Hepatocyte (in vitro differentiated cells): ENCODE measurements at regions not wholly inside any gene's neighbourhood (a gene's known extent, or its start where the extent isn't known, plus 50 kb on each side); places are given as distances from the start of the nearest gene placed in this dataset.

Experiments
- DNase-seq: peaks from one replicate; pipeline ENCODE4 v3.0.0-alpha.2; 2016; ENCODE audit warnings: low spot score
- H2AFZ ChIP-seq: fragments of 200-600 bp; sonication (generic); 2 replicates; pipeline ENCODE4 v1.6.0; 2016; ENCODE audit warnings: antibody characterized with exemption, mild to moderate bottlenecking
- H3K27ac ChIP-seq: fragments of 200-600 bp; sonication (generic); 2 replicates; pipeline ENCODE4 v1.5.1; 2016; ENCODE audit warnings: mild to moderate bottlenecking
- H3K27me3 ChIP-seq: fragments of 200-600 bp; sonication (generic); 2 replicates; pipeline ENCODE4 v1.6.1; 2016
- H3K36me3 ChIP-seq: fragments of 200-600 bp; sonication (generic); replicated peaks from 2 replicates; pipeline ENCODE4 v1.5.1; 2016; ENCODE audit warnings: low read depth; ENCODE audit not compliant: insufficient read depth
- H3K4me1 ChIP-seq: fragments of 200-600 bp; sonication (generic); 2 replicates; pipeline ENCODE4 v1.5.1; 2016; ENCODE audit warnings: mild to moderate bottlenecking, moderate library complexity; ENCODE audit not compliant: insufficient read depth
- H3K4me2 ChIP-seq: fragments of 200-600 bp; sonication (generic); 2 replicates; pipeline ENCODE4 v1.6.0; 2016
- H3K4me3 ChIP-seq: fragments of 200-600 bp; sonication (generic); 2 replicates; pipeline ENCODE4 v1.5.1; 2016; ENCODE audit warnings: mild to moderate bottlenecking
- H3K79me2 ChIP-seq: fragments of 200-600 bp; sonication (generic); 2 replicates; pipeline ENCODE4 v1.6.0; 2017; ENCODE audit warnings: mild to moderate bottlenecking
- H3K9me2 ChIP-seq: fragments of 200-600 bp; sonication (generic); replicated peaks from 2 replicates; pipeline ENCODE4 v1.6.0; 2017; ENCODE audit warnings: mild to moderate bottlenecking; ENCODE audit not compliant: insufficient read depth
- H3K9me3 ChIP-seq: fragments of 200-600 bp; sonication (generic); 2 replicates; pipeline ENCODE4 v1.5.1; 2016; ENCODE audit warnings: low read depth, mild to moderate bottlenecking
- H4K20me1 ChIP-seq: fragments of 200-600 bp; sonication (generic); 2 replicates; pipeline ENCODE4 v1.6.0; 2016; ENCODE audit warnings: mild to moderate bottlenecking; ENCODE audit not compliant: insufficient read depth, poor library complexity, severe bottlenecking
- EZH2 ChIP-seq: fragments of 200-600 bp; sonication (generic); IDR thresholded peaks from 2 replicates; pipeline ENCODE4 v1.6.1; 2016; ENCODE audit warnings: antibody characterized with exemption, mild to moderate bottlenecking, borderline replicate concordance
- EZH2phosphoT487 ChIP-seq: fragments of 200-600 bp; sonication (generic); IDR thresholded peaks from one replicate; pipeline ENCODE4 v1.6.1; 2018; ENCODE audit warnings: antibody characterized with exemption, mild to moderate bottlenecking, low read depth, moderate library complexity; ENCODE audit not compliant: unreplicated experiment, severe bottlenecking
- WGBS: methylation state at CpG from one replicate; pipeline ENCODE4 v1.1.6; 2016; ENCODE audit warnings: low lambda C conversion rate; ENCODE audit errors: missing lambda C conversion rate; 5-methylcytosine and 5-hydroxymethylcytosine counted together
- TF ChIP-seq, protein P1 (sequence below): fragments of 200-600 bp; sonication (generic); IDR thresholded peaks from 2 replicates; pipeline ENCODE4 v1.5.1; 2016; ENCODE audit warnings: antibody characterized with exemption, mild to moderate bottlenecking; ENCODE audit not compliant: poor library complexity

DNA sequence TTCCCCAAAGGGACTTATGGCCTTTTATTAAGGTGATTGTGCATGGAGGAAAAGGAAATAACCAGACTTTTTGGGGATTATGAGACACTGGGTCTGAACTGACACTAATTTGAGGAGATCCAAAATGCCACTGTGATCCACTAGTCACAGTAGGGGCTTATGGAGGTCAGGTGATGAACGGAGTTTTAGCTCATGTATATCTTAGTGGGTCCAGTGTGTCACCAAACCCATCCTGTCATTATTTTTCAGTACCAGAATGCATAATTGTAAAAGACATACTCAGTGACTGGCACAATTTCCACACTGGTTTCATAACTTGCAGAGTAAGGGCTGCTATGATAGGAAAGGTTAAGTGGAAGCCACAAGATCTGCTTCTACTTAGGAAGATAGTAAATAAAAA is 131.3 kb downstream of the RTL3 start:
- H3K27ac ChIP-seq: no peak overlapping the region
- no peak overlapping the region for H2AFZ ChIP-seq
- no peak for TF ChIP-seq EZH2
- TF ChIP-seq, protein P1, sequence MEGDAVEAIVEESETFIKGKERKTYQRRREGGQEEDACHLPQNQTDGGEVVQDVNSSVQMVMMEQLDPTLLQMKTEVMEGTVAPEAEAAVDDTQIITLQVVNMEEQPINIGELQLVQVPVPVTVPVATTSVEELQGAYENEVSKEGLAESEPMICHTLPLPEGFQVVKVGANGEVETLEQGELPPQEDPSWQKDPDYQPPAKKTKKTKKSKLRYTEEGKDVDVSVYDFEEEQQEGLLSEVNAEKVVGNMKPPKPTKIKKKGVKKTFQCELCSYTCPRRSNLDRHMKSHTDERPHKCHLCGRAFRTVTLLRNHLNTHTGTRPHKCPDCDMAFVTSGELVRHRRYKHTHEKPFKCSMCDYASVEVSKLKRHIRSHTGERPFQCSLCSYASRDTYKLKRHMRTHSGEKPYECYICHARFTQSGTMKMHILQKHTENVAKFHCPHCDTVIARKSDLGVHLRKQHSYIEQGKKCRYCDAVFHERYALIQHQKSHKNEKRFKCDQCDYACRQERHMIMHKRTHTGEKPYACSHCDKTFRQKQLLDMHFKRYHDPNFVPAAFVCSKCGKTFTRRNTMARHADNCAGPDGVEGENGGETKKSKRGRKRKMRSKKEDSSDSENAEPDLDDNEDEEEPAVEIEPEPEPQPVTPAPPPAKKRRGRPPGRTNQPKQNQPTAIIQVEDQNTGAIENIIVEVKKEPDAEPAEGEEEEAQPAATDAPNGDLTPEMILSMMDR: no peak
- no peak for TF ChIP-seq EZH2phosphoT487
- H3K9me2 ChIP-seq: no peaks in the 10 kb centered on the region
- H3K4me3 ChIP-seq: no peak overlapping the region
- DNase-seq: no peak
- H3K36me3 ChIP-seq: no peaks in the 10 kb centered on the region
- no peaks in the 10 kb centered on the region for H4K20me1 ChIP-seq
- no peaks in the 10 kb centered on the region for H3K79me2 ChIP-seq
- WGBS: 62% methylated on average over 1 of the region's 1 CpG
- no peak overlapping the region for H3K4me2 ChIP-seq
- H3K27me3 ChIP-seq: no peaks in the 10 kb centered on the region
- no peaks in the 10 kb centered on the region for H3K4me1 ChIP-seq
- H3K9me3 ChIP-seq: no peaks in the 10 kb centered on the region

DNA sequence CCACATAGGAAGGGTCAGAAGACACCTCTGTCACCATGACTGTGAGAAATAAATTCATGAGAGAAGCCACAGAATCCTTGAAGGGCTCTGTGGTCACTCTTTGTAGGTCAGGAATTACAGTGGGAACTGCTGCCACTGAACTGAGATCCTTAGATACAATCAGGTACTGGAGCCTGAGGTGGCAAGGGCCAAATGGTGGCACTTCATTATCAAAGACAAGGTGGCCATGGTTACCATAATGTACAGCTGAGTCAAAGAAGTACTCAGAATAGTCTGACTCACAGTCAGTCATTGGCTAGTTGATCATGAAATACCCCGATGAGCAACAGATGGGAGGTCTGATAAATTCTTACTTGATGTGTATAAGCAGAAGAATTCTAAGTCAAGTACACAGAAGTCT is 131.9 kb downstream of the RTL3 start:
- Histone ChIP-seq H3K79me2 (no peaks in the 10 kb centered on the region), H3K4me2 (no peak overlapping the region), H3K9me3 (no peaks in the 10 kb centered on the region), H2AFZ (no peak overlapping the region), H3K4me1 (no peaks in the 10 kb centered on the region), H3K27me3 (no peaks in the 10 kb centered on the region), H3K4me3 (no peak overlapping the region), H3K9me2 (no peaks in the 10 kb centered on the region), H4K20me1 (no peaks in the 10 kb centered on the region), H3K27ac (no peak overlapping the region), H3K36me3 (no peaks in the 10 kb centered on the region)
- DNase-seq: no peak
- 74% methylated on average over 1 of the region's 1 CpG for WGBS
- TF ChIP-seq EZH2phosphoT487 (no peak), EZH2 (no peak)
- TF ChIP-seq, protein P1: no peak

DNA sequence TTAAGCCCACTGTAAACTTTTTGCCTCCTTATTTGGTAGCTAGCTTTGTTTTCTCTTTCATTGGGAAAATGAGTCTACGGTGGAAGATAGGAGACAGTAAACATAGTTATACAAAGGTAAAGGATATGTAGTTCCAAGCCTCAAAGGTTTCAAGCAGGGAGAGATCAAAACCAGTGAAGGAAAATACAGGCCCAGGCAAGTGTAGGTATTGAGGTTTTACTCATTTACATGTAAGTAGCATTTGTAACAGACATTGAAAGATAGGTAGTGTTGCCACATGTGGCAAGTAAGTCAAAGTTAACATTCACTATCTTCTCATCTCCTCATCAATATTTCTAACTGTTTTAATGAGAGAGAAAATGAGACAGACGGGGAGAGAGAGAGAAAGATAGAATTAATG is 136.5 kb downstream of the RTL3 start:
- Histone ChIP-seq H3K4me3 (no peak overlapping the region), H3K79me2 (no peaks in the 10 kb centered on the region), H3K27ac (no peak overlapping the region), H4K20me1 (no peaks in the 10 kb centered on the region), H3K27me3 (no peaks in the 10 kb centered on the region), H2AFZ (no peak overlapping the region), H3K9me3 (no peaks in the 10 kb centered on the region), H3K4me2 (no peak overlapping the region), H3K4me1 (no peaks in the 10 kb centered on the region), H3K9me2 (no peaks in the 10 kb centered on the region), H3K36me3 (no peaks in the 10 kb centered on the region)
- TF ChIP-seq EZH2phosphoT487: no peak
- TF ChIP-seq EZH2: no peak
- TF ChIP-seq, protein P1: no peak
- 68% methylated on average over 2 of the region's 2 CpGs for WGBS
- DNase-seq: no peak

DNA sequence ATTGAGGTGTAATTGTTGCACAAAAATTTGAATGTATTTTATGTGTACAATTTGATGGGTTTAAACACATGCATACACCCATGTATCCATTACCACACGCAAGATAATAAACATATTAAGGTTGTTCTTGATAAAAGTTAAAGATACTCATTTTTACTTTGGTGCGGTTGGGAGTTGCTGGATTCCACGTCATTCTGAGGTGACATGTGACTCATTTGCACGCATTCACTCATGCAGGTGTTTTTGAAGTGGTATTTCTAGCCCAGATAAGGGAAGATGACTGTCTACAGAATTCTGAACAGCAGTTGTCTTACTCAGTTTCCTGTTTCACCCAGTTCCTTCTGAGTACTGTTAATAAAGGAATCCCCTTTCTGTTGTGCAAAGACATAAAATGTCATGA is 142.0 kb downstream of the RTL3 start:
- H4K20me1 ChIP-seq: no peaks in the 10 kb centered on the region
- no peak overlapping the region for H3K4me3 ChIP-seq
- H2AFZ ChIP-seq: no peak overlapping the region
- H3K27ac ChIP-seq: no peak overlapping the region
- no peaks in the 10 kb centered on the region for H3K27me3 ChIP-seq
- no peaks in the 10 kb centered on the region for H3K9me3 ChIP-seq
- no peak overlapping the region for H3K4me2 ChIP-seq
- no peak for DNase-seq
- H3K79me2 ChIP-seq: no peaks in the 10 kb centered on the region
- H3K36me3 ChIP-seq: no peaks in the 10 kb centered on the region
- TF ChIP-seq EZH2phosphoT487 (no peak), EZH2 (no peak)
- TF ChIP-seq, protein P1: no peak
- no peaks in the 10 kb centered on the region for H3K4me1 ChIP-seq
- no peaks in the 10 kb centered on the region for H3K9me2 ChIP-seq
- 74% methylated on average over 4 of the region's 4 CpGs for WGBS
